ENCODE measurements at regions not wholly inside any gene's neighbourhood (a gene's known extent, or its start where the extent isn't known, plus 50 kb on each side); places are given as distances from the start of the nearest gene placed in this dataset.

- H2AFZ ChIP-seq (ENCODE audit: low read depth, low read length) = no peak overlapping the region
Observed at GRCh38 chr3:55242921-55243320, 244.2 kb downstream of the WNT5A start.

GRCh38 chr3:55241098-55241497 is 246.0 kb downstream of the WNT5A start:
- Histone ChIP-seq H3K27me3 (ENCODE audit: insufficient read depth, low read length) (no peaks in the 10 kb centered on the region), H3K4me3 (ENCODE audit: low read length) (no peak overlapping the region), H2AFZ (ENCODE audit: low read depth, low read length) (no peak overlapping the region), H3K9me3 (ENCODE audit: low read length) (no peaks in the 10 kb centered on the region), H3K4me1 (ENCODE audit: insufficient read depth, low read length) (peaks cover 2% of the 10 kb centered on the region), H3K36me3 (ENCODE audit: insufficient read depth, low read length) (no peaks in the 10 kb centered on the region)

More at GRCh38 chr3:55242921-55243320, 244.2 kb downstream of the WNT5A start:
- peaks cover 2% of the 10 kb centered on the region for H3K4me1 ChIP-seq (ENCODE audit: insufficient read depth, low read length)
- H3K36me3 ChIP-seq (ENCODE audit: insufficient read depth, low read length) = no peaks in the 10 kb centered on the region
- H3K4me3 ChIP-seq (ENCODE audit: low read length) = no peak overlapping the region
- no peaks in the 10 kb centered on the region for H3K9me3 ChIP-seq (ENCODE audit: low read length)
- no peaks in the 10 kb centered on the region for H3K27me3 ChIP-seq (ENCODE audit: insufficient read depth, low read length)

GRCh38 chr3:55235416-55235815 is 251.7 kb downstream of the WNT5A start:
- no peaks in the 10 kb centered on the region for H3K27me3 ChIP-seq (ENCODE audit: insufficient read depth, low read length)
- H3K4me1 ChIP-seq (ENCODE audit: insufficient read depth, low read length) = no peaks in the 10 kb centered on the region
- H3K4me3 ChIP-seq (ENCODE audit: low read length) = no peak overlapping the region
- H2AFZ ChIP-seq (ENCODE audit: low read depth, low read length) = no peak overlapping the region
- no peaks in the 10 kb centered on the region for H3K36me3 ChIP-seq (ENCODE audit: insufficient read depth, low read length)
- H3K9me3 ChIP-seq (ENCODE audit: low read length) = no peaks in the 10 kb centered on the region

GRCh38 chr3:55226696-55227095 is 260.4 kb downstream of the WNT5A start:
- peaks cover 3% of the 10 kb centered on the region for H3K9me3 ChIP-seq (ENCODE audit: low read length)
- H3K27me3 ChIP-seq (ENCODE audit: insufficient read depth, low read length) = no peaks in the 10 kb centered on the region
- no peak overlapping the region for H2AFZ ChIP-seq (ENCODE audit: low read depth, low read length)
- no peak overlapping the region for H3K4me3 ChIP-seq (ENCODE audit: low read length)
- H3K36me3 ChIP-seq (ENCODE audit: insufficient read depth, low read length) = no peaks in the 10 kb centered on the region
- H3K4me1 ChIP-seq (ENCODE audit: insufficient read depth, low read length) = no peaks in the 10 kb centered on the region

GRCh38 chr3:55218577-55218976 is 268.5 kb downstream of the WNT5A start:
- Histone ChIP-seq H3K36me3 (ENCODE audit: insufficient read depth, low read length) (no peaks in the 10 kb centered on the region), H3K27me3 (ENCODE audit: insufficient read depth, low read length) (no peaks in the 10 kb centered on the region), H2AFZ (ENCODE audit: low read depth, low read length) (no peak overlapping the region), H3K4me3 (ENCODE audit: low read length) (no peak overlapping the region), H3K4me1 (ENCODE audit: insufficient read depth, low read length) (no peaks in the 10 kb centered on the region), H3K9me3 (ENCODE audit: low read length) (no peaks in the 10 kb centered on the region)

- Histone ChIP-seq H3K27me3 (ENCODE audit: insufficient read depth, low read length) (no peaks in the 10 kb centered on the region), H2AFZ (ENCODE audit: low read depth, low read length) (no peak overlapping the region), H3K4me3 (ENCODE audit: low read length) (no peak overlapping the region), H3K36me3 (ENCODE audit: insufficient read depth, low read length) (no peaks in the 10 kb centered on the region), H3K9me3 (ENCODE audit: low read length) (no peaks in the 10 kb centered on the region), H3K4me1 (ENCODE audit: insufficient read depth, low read length) (peaks cover 5% of the 10 kb centered on the region)
Observed at GRCh38 chr3:55207744-55208143, 279.4 kb downstream of the WNT5A start.

- H3K36me3 ChIP-seq (ENCODE audit: insufficient read depth, low read length) = no peaks in the 10 kb centered on the region
- H3K4me1 ChIP-seq (ENCODE audit: insufficient read depth, low read length) = peaks cover 9% of the 10 kb centered on the region
- H3K27me3 ChIP-seq (ENCODE audit: insufficient read depth, low read length) = no peaks in the 10 kb centered on the region
- H3K9me3 ChIP-seq (ENCODE audit: low read length) = no peaks in the 10 kb centered on the region
- no peak overlapping the region for H2AFZ ChIP-seq (ENCODE audit: low read depth, low read length)
- H3K4me3 ChIP-seq (ENCODE audit: low read length) = no peak overlapping the region
Observed at GRCh38 chr3:55205990-55206389, 278.1 kb upstream of the LRTM1 start.

- no peak overlapping the region for H3K4me3 ChIP-seq (ENCODE audit: low read length)
- H3K9me3 ChIP-seq (ENCODE audit: low read length) = no peaks in the 10 kb centered on the region
- peaks cover 9% of the 10 kb centered on the region for H3K4me1 ChIP-seq (ENCODE audit: insufficient read depth, low read length)
- H3K36me3 ChIP-seq (ENCODE audit: insufficient read depth, low read length) = no peaks in the 10 kb centered on the region
- H2AFZ ChIP-seq (ENCODE audit: low read depth, low read length) = no peak overlapping the region
- no peaks in the 10 kb centered on the region for H3K27me3 ChIP-seq (ENCODE audit: insufficient read depth, low read length)
Observed at GRCh38 chr3:55204417-55204816, 276.6 kb upstream of the LRTM1 start.

DNA sequence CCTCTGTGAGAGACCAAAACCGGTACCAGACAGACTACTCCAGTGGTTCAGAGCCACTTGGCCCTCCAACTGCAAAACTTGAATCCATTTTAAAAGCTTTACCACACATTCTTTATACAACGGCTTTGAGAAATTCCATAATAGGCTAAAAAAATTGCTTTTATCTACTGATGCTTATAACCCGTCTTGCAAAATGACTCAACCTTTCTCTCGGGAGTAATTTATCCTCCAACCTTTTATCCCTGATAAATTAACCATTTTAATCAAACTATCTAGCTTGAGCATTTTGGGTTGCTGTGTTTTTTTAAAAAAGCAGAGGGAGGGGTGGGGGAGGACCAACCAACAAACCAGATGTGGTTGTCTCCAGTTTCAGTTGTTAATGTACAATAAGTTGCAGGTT is 275.7 kb upstream of the LRTM1 start:
- Histone ChIP-seq H3K36me3 (ENCODE audit: insufficient read depth, low read length) (no peaks in the 10 kb centered on the region), H3K4me3 (ENCODE audit: low read length) (no peak overlapping the region), H3K9me3 (ENCODE audit: low read length) (no peaks in the 10 kb centered on the region)

DNA sequence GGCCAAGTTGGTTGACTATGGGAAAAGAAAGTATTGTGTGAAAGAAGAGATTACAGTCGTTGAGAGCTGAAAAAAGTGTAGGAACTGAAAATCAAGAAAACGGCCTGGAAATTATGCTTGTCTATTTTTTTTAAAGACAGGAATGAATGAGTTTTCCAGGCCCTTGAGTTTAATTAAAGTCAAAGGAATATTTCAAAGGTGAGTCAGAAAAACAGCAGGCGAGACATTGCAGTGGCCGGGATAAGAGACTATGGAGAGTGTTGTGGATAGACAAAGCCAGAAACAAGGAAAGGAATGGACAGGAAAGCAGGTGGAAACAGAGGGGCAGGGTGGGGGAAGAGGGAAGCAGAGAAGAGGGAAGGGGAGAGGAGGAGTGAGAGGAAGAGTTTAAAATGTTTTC is 275.1 kb upstream of the LRTM1 start:
- no peaks in the 10 kb centered on the region for H3K36me3 ChIP-seq (ENCODE audit: insufficient read depth, low read length)
- peaks cover 9% of the 10 kb centered on the region for H3K4me1 ChIP-seq (ENCODE audit: insufficient read depth, low read length)
- no peak overlapping the region for H3K4me3 ChIP-seq (ENCODE audit: low read length)
- H3K27me3 ChIP-seq (ENCODE audit: insufficient read depth, low read length) = no peaks in the 10 kb centered on the region
- no peaks in the 10 kb centered on the region for H3K9me3 ChIP-seq (ENCODE audit: low read length)
- H2AFZ ChIP-seq (ENCODE audit: low read depth, low read length) = no peak overlapping the region

More for the DNA sequence above, 275.7 kb upstream of the LRTM1 start:
- Histone ChIP-seq H2AFZ (ENCODE audit: low read depth, low read length) (no peak overlapping the region), H3K4me1 (ENCODE audit: insufficient read depth, low read length) (peaks cover 9% of the 10 kb centered on the region), H3K27me3 (ENCODE audit: insufficient read depth, low read length) (no peaks in the 10 kb centered on the region)

DNA sequence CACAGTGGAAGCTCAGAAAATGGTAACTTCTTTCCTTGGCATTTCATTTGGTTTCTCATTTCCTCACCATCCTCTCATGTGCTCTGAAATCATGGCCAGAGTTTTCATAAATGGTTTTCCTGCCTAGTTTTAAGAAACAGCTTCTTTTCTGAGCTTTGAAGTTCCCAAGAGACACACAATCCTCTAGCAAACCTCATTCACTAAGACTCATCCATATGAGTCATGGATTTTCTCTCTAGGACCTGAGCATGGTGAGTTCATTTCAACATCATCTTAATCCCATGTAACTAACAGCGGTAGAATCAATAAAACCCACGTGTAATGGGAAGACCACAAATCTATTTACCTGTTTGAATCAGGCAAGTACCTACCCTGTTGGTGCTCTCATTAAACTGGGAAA is 274.5 kb upstream of the LRTM1 start:
- Histone ChIP-seq H3K27me3 (ENCODE audit: insufficient read depth, low read length) (no peaks in the 10 kb centered on the region), H3K4me3 (ENCODE audit: low read length) (no peak overlapping the region), H3K9me3 (ENCODE audit: low read length) (no peaks in the 10 kb centered on the region), H2AFZ (ENCODE audit: low read depth, low read length) (no peak overlapping the region), H3K4me1 (ENCODE audit: insufficient read depth, low read length) (peaks cover 9% of the 10 kb centered on the region), H3K36me3 (ENCODE audit: insufficient read depth, low read length) (no peaks in the 10 kb centered on the region)

DNA sequence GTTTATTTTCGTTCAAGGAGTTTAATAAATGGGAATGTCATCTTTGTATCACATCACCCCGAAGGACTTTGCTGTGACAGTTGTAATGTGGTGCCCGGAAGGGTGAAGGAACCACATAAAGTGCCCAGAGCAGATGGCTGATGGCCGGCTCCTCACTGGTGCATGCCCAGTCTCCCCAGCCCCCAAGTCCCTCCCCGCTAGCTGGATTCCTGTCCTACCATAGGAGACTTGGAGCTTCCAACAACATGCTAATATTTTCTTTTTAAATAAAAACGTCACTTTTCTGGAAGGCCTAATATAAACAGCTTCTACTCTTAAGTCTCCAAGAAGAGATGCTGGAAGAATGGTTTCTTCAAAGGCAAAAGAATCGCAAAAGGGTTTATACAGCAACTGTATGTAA is 273.9 kb upstream of the LRTM1 start:
- Histone ChIP-seq H3K27me3 (ENCODE audit: insufficient read depth, low read length) (no peaks in the 10 kb centered on the region), H3K9me3 (ENCODE audit: low read length) (no peaks in the 10 kb centered on the region)

GRCh38 chr3:55200906-55201305 is 273.0 kb upstream of the LRTM1 start:
- H2AFZ ChIP-seq (ENCODE audit: low read depth, low read length) = no peak overlapping the region
- no peaks in the 10 kb centered on the region for H3K9me3 ChIP-seq (ENCODE audit: low read length)
- H3K4me1 ChIP-seq (ENCODE audit: insufficient read depth, low read length) = peaks cover 9% of the 10 kb centered on the region
- H3K27me3 ChIP-seq (ENCODE audit: insufficient read depth, low read length) = no peaks in the 10 kb centered on the region
- H3K4me3 ChIP-seq (ENCODE audit: low read length) = no peak overlapping the region
- H3K36me3 ChIP-seq (ENCODE audit: insufficient read depth, low read length) = no peaks in the 10 kb centered on the region

More for the DNA sequence above, 273.9 kb upstream of the LRTM1 start:
- Histone ChIP-seq H3K4me3 (ENCODE audit: low read length) (no peak overlapping the region), H3K4me1 (ENCODE audit: insufficient read depth, low read length) (peaks cover 9% of the 10 kb centered on the region), H3K36me3 (ENCODE audit: insufficient read depth, low read length) (no peaks in the 10 kb centered on the region), H2AFZ (ENCODE audit: low read depth, low read length) (no peak overlapping the region)

- H3K36me3 ChIP-seq (ENCODE audit: insufficient read depth, low read length) = no peaks in the 10 kb centered on the region
- peaks cover 8% of the 10 kb centered on the region for H3K4me1 ChIP-seq (ENCODE audit: insufficient read depth, low read length)
- no peaks in the 10 kb centered on the region for H3K27me3 ChIP-seq (ENCODE audit: insufficient read depth, low read length)
- H2AFZ ChIP-seq (ENCODE audit: low read depth, low read length) = no peak overlapping the region
- no peak overlapping the region for H3K4me3 ChIP-seq (ENCODE audit: low read length)
- no peaks in the 10 kb centered on the region for H3K9me3 ChIP-seq (ENCODE audit: low read length)
Observed at GRCh38 chr3:55198554-55198953, 270.7 kb upstream of the LRTM1 start.
